GM19035 (cell line): ENCODE measurements at regions not wholly inside any gene's neighbourhood (a gene's known extent, or its start where the extent isn't known, plus 50 kb on each side); places are given as distances from the start of the nearest gene placed in this dataset.
A peak's percentile ranks its signal among the peaks of the same experiment; 100 is the strongest.

ENCODE experiments used
- ATAC-seq: cut with Tn5 transposase; IDR thresholded peaks from one replicate; pipeline ENCODE4 v1.9.1; 2021; ENCODE audit not compliant: unreplicated experiment

GRCh38 chr7:115153176-115153575 is 231.3 kb downstream of the MDFIC start:
- no peak for ATAC-seq

GRCh38 chr7:115146148-115146547 is 224.3 kb downstream of the MDFIC start:
- no peak for ATAC-seq

- ATAC-seq, result peak; percentile 70
Measured at GRCh38 chr7:115145512-115145911, 223.6 kb downstream of the MDFIC start.

GRCh38 chr7:115137816-115138215 is 215.9 kb downstream of the MDFIC start:
- ATAC-seq, result no peak

- no peak for ATAC-seq
Measured at GRCh38 chr7:115136796-115137443, 215.0 kb downstream of the MDFIC start.

- ATAC-seq, result no peak
Measured at GRCh38 chr7:115135769-115136410, 214.0 kb downstream of the MDFIC start.

- no peak for ATAC-seq
Measured at GRCh38 chr7:115135146-115135545, 213.3 kb downstream of the MDFIC start.

GRCh38 chr7:115133248-115133647 is 211.4 kb downstream of the MDFIC start:
- ATAC-seq, result no peak

GRCh38 chr7:115132096-115132495 is 210.2 kb downstream of the MDFIC start:
- no peak for ATAC-seq

GRCh38 chr7:115128154-115128553 is 206.3 kb downstream of the MDFIC start:
- ATAC-seq, result no peak

GRCh38 chr7:115127399-115128021 is 205.6 kb downstream of the MDFIC start:
- ATAC-seq, result no peak

- ATAC-seq, result no peak
Measured at GRCh38 chr7:115125750-115126149, 203.9 kb downstream of the MDFIC start.

- no peak for ATAC-seq
Measured at GRCh38 chr7:115125312-115125711, 203.4 kb downstream of the MDFIC start.

- no peak for ATAC-seq
Measured at GRCh38 chr7:115124409-115124939, 202.6 kb downstream of the MDFIC start.

- ATAC-seq, result no peak
Measured at GRCh38 chr7:115123441-115123840, 201.5 kb downstream of the MDFIC start.

- ATAC-seq, result no peak
Measured at GRCh38 chr7:115122388-115122787, 200.5 kb downstream of the MDFIC start.

GRCh38 chr7:115117748-115118147 is 195.9 kb downstream of the MDFIC start:
- ATAC-seq, result no peak

GRCh38 chr7:115116773-115117715 is 195.2 kb downstream of the MDFIC start:
- ATAC-seq, result no peak

- no peak for ATAC-seq
Measured at GRCh38 chr7:115113776-115114175, 191.9 kb downstream of the MDFIC start.

- ATAC-seq, result no peak
Measured at GRCh38 chr7:115113131-115113530, 191.2 kb downstream of the MDFIC start.

- no peak for ATAC-seq
Measured at GRCh38 chr7:115110523-115110922, 188.6 kb downstream of the MDFIC start.
